ENCODE measurements at regions not wholly inside any gene's neighbourhood (a gene's known extent, or its start where the extent isn't known, plus 50 kb on each side); places are given as distances from the start of the nearest gene placed in this dataset.
"Not testable (repeated sequence)": the region's sequence is repeated elsewhere in the genome, so short reads cannot be mapped to it uniquely, and the experiment has no call there.

DNA sequence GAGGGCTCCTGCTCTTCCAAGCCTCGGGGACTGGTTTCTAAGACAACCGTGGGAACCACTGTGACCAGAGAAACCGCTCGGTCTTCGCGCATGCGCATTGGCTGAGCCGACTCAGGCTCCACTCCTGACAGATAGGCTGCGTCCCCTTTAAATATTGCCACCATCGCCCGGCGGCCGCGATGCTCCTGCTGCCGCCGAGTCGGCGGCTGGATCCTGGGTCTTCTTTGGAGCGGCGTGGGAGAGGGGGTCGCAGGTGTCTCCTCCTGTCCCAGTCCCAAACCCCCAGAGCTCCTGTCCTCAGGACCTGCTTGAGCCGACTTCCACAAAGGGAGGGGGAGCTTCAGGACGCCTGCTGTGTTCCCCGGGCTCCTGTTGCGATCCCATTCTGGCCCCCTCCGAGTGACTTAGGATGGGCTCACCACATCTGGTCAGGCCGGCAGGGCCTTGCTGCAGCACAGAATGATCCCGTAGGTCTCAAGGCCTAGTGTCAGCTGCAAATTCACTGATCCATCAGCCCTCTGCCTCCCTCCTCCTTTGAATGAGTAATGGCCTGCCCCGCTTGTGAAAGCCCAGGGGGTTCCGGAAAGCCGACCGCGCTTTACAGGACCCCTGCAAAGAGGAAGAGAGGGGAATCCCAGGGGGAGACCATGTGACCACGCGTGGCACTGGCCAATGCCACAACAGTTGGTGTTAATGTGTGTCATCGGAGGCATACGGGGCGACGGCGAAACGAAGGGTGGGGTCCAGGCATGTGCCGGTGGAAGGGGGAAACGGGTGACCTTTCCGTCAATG, 683.2 kb upstream of the TPTE start:
- H3K9me3 ChIP-seq (ENCODE audit: insufficient read depth, low read length), result peaks cover 6% of the 10 kb centered on the region; the same call in 1 of the 2 replicates

GRCh38 chr21:9838738-9839642, 682.4 kb upstream of the TPTE start:
- Histone ChIP-seq H3K4me3 (ENCODE audit: insufficient read depth, low read length, poor library complexity, severe bottlenecking) (no peak overlapping the region), H3F3A (ENCODE audit: insufficient read depth) (no peaks in the 10 kb centered on the region), H3K9me2 (replicated peaks; ENCODE audit: insufficient read depth, low read length) (no peaks in the 10 kb centered on the region), H3K36me3 (ENCODE audit: low read length) (no peaks in the 10 kb centered on the region), H3K9me3 (ENCODE audit: insufficient read depth, low read length) (peaks cover 6% of the 10 kb centered on the region; the same call in 1 of the 2 replicates), H3K4me2 (ENCODE audit: low read depth, low read length, poor library complexity, severe bottlenecking) (no peak overlapping the region), H2AFZ (ENCODE audit: low read depth, low read length, severe bottlenecking) (no peak overlapping the region), H3K9ac (ENCODE audit: low read length) (no peak overlapping the region), H4K20me1 (ENCODE audit: low read depth, low read length) (no peaks in the 10 kb centered on the region), H3K79me2 (ENCODE audit: insufficient read depth, low read length) (no peaks in the 10 kb centered on the region), H3K27me3 (ENCODE audit: low read length) (no peaks in the 10 kb centered on the region), H3K27ac (ENCODE audit: low read depth, low read length) (no peak overlapping the region)
- TF ChIP-seq, protein P1, sequence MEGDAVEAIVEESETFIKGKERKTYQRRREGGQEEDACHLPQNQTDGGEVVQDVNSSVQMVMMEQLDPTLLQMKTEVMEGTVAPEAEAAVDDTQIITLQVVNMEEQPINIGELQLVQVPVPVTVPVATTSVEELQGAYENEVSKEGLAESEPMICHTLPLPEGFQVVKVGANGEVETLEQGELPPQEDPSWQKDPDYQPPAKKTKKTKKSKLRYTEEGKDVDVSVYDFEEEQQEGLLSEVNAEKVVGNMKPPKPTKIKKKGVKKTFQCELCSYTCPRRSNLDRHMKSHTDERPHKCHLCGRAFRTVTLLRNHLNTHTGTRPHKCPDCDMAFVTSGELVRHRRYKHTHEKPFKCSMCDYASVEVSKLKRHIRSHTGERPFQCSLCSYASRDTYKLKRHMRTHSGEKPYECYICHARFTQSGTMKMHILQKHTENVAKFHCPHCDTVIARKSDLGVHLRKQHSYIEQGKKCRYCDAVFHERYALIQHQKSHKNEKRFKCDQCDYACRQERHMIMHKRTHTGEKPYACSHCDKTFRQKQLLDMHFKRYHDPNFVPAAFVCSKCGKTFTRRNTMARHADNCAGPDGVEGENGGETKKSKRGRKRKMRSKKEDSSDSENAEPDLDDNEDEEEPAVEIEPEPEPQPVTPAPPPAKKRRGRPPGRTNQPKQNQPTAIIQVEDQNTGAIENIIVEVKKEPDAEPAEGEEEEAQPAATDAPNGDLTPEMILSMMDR (IDR thresholded peaks at IDR 0.05; ENCODE audit: insufficient read depth, low read length, poor library complexity, severe bottlenecking), result no peak
- TF ChIP-seq EZH2phosphoT487 (conservative IDR thresholded peaks at IDR 0.05; ENCODE audit: low read length), result no peak

More for the DNA sequence above, 683.2 kb upstream of the TPTE start:
- no peaks in the 10 kb centered on the region for H3F3A ChIP-seq (ENCODE audit: insufficient read depth)
- no peak overlapping the region for H3K4me3 ChIP-seq (ENCODE audit: insufficient read depth, low read length, poor library complexity, severe bottlenecking)
- no peak overlapping the region for H3K27ac ChIP-seq (ENCODE audit: low read depth, low read length)
- no peak overlapping the region for H3K4me2 ChIP-seq (ENCODE audit: low read depth, low read length, poor library complexity, severe bottlenecking)
- H3K79me2 ChIP-seq (ENCODE audit: insufficient read depth, low read length), result no peaks in the 10 kb centered on the region
- no peak overlapping the region for H2AFZ ChIP-seq (ENCODE audit: low read depth, low read length, severe bottlenecking)
- no peak overlapping the region for H3K9ac ChIP-seq (ENCODE audit: low read length)
- no peaks in the 10 kb centered on the region for H3K27me3 ChIP-seq (ENCODE audit: low read length)
- no peaks in the 10 kb centered on the region for H4K20me1 ChIP-seq (ENCODE audit: low read depth, low read length)
- no peaks in the 10 kb centered on the region for H3K9me2 ChIP-seq (replicated peaks; ENCODE audit: insufficient read depth, low read length)
- no peaks in the 10 kb centered on the region for H3K36me3 ChIP-seq (ENCODE audit: low read length)
- no peak for TF ChIP-seq EZH2phosphoT487 (conservative IDR thresholded peaks at IDR 0.05; ENCODE audit: low read length)
- TF ChIP-seq, protein P1 (IDR thresholded peaks at IDR 0.05; ENCODE audit: insufficient read depth, low read length, poor library complexity, severe bottlenecking), result no peak

- not testable (repeated sequence) for H3F3A ChIP-seq (ENCODE audit: insufficient read depth); H2AFZ ChIP-seq (ENCODE audit: low read depth, low read length, severe bottlenecking); H3K36me3 ChIP-seq (ENCODE audit: low read length); H3K9me3 ChIP-seq (ENCODE audit: insufficient read depth, low read length); H3K79me2 ChIP-seq (ENCODE audit: insufficient read depth, low read length); H4K20me1 ChIP-seq (ENCODE audit: low read depth, low read length); H3K4me2 ChIP-seq (ENCODE audit: low read depth, low read length, poor library complexity, severe bottlenecking); H3K9me2 ChIP-seq (replicated peaks; ENCODE audit: insufficient read depth, low read length); H3K27ac ChIP-seq (ENCODE audit: low read depth, low read length); H3K9ac ChIP-seq (ENCODE audit: low read length); H3K27me3 ChIP-seq (ENCODE audit: low read length); H3K4me3 ChIP-seq (ENCODE audit: insufficient read depth, low read length, poor library complexity, severe bottlenecking)
These were observed 677.3 kb upstream of the TPTE start for GRCh38 chr21:9844106-9844505.

DNA sequence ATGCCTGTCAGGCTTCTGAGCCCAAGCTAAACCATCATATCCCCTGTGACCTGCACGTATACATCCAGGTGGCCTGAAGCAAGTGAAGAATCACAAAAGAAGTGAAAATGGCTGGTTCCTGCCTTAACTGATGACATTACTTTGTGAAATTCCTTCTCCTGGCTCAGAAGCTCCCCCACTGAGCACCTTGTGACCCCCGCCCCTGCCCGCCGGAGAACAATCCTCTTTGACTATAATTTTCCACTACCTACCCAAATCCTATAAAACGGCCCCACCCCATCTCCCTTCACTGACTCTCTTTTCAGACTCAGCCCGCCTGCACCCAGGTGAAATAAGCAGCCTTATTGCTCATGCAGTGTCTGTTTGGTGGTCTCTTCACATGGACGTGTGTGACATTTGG, 673.9 kb upstream of the TPTE start:
- not testable (repeated sequence) for H3K36me3 ChIP-seq (ENCODE audit: low read length); H2AFZ ChIP-seq (ENCODE audit: low read depth, low read length, severe bottlenecking); H3K4me2 ChIP-seq (ENCODE audit: low read depth, low read length, poor library complexity, severe bottlenecking); H3K79me2 ChIP-seq (ENCODE audit: insufficient read depth, low read length); H3K27me3 ChIP-seq (ENCODE audit: low read length); H3K4me3 ChIP-seq (ENCODE audit: insufficient read depth, low read length, poor library complexity, severe bottlenecking); H3K9me3 ChIP-seq (ENCODE audit: insufficient read depth, low read length); H3F3A ChIP-seq (ENCODE audit: insufficient read depth); H3K9me2 ChIP-seq (replicated peaks; ENCODE audit: insufficient read depth, low read length); H3K9ac ChIP-seq (ENCODE audit: low read length); H4K20me1 ChIP-seq (ENCODE audit: low read depth, low read length); H3K27ac ChIP-seq (ENCODE audit: low read depth, low read length)

DNA sequence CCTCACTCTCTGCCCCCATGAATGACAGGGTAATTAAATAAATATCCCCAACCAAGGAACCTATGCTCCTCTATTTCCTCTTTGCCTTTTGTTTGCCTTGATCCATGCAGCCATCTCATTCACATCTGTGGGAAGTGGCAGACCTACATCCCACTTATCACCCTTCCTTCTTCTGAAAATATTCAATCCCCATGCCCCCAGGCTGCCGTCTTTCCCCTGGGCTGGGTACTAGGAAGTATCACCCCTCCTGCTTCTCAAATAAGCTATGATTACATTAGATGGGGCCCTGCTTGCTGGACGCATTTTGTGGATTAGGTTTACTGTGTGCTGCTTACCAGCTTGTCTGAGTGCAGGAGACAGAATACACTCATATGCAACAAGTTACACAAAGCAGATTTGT, 670.2 kb upstream of the TPTE start:
- H3K9me2 ChIP-seq (replicated peaks; ENCODE audit: insufficient read depth, low read length); H3K9me3 ChIP-seq (ENCODE audit: insufficient read depth, low read length): not testable (repeated sequence)

GRCh38 chr21:9851695-9852094, 669.7 kb upstream of the TPTE start:
- H3K9me2 ChIP-seq (replicated peaks; ENCODE audit: insufficient read depth, low read length); H3F3A ChIP-seq (ENCODE audit: insufficient read depth); H3K36me3 ChIP-seq (ENCODE audit: low read length); H2AFZ ChIP-seq (ENCODE audit: low read depth, low read length, severe bottlenecking); H3K27ac ChIP-seq (ENCODE audit: low read depth, low read length); H3K4me2 ChIP-seq (ENCODE audit: low read depth, low read length, poor library complexity, severe bottlenecking); H3K9ac ChIP-seq (ENCODE audit: low read length); H3K9me3 ChIP-seq (ENCODE audit: insufficient read depth, low read length); H3K79me2 ChIP-seq (ENCODE audit: insufficient read depth, low read length); H3K27me3 ChIP-seq (ENCODE audit: low read length); H4K20me1 ChIP-seq (ENCODE audit: low read depth, low read length); H3K4me3 ChIP-seq (ENCODE audit: insufficient read depth, low read length, poor library complexity, severe bottlenecking): not testable (repeated sequence)

More for the DNA sequence above, 670.2 kb upstream of the TPTE start:
- not testable (repeated sequence) for H3F3A ChIP-seq (ENCODE audit: insufficient read depth); H4K20me1 ChIP-seq (ENCODE audit: low read depth, low read length); H3K9ac ChIP-seq (ENCODE audit: low read length); H3K4me2 ChIP-seq (ENCODE audit: low read depth, low read length, poor library complexity, severe bottlenecking); H3K4me3 ChIP-seq (ENCODE audit: insufficient read depth, low read length, poor library complexity, severe bottlenecking); H2AFZ ChIP-seq (ENCODE audit: low read depth, low read length, severe bottlenecking); H3K36me3 ChIP-seq (ENCODE audit: low read length); H3K27me3 ChIP-seq (ENCODE audit: low read length); H3K27ac ChIP-seq (ENCODE audit: low read depth, low read length); H3K79me2 ChIP-seq (ENCODE audit: insufficient read depth, low read length)
